Renal cortex interstitium (tissue), 11 donors: ENCODE measurements at regions not wholly inside any gene's neighbourhood (a gene's known extent, or its start where the extent isn't known, plus 50 kb on each side); places are given as distances from the start of the nearest gene placed in this dataset.
"Not testable (repeated sequence)": the region's sequence is repeated elsewhere in the genome, so short reads cannot be mapped to it uniquely, and the experiment has no call there.

Experiments used
- DNase-seq, 11 donors: peaks; one replicate each; pipeline ENCODE4 v3.0.0-alpha.2; 2013; ENCODE audit warnings: low read depth in 9 of 11, low spot score in 4 of 11; ENCODE audit errors: extremely low read depth in 1 of 11

GRCh38 chr4:42281324-42282020 is 115.8 kb upstream of the SHISA3 start:
- DNase-seq = no peak

GRCh38 chr4:42282081-42282901 is 115.0 kb upstream of the SHISA3 start:
- DNase-seq = peak; percentile 62 to 89 (median 83)

GRCh38 chr4:42284030-42284429 is 113.3 kb upstream of the SHISA3 start:
- DNase-seq = no peak

GRCh38 chr4:42288876-42289275 is 108.4 kb upstream of the SHISA3 start:
- DNase-seq = not testable (repeated sequence)

GRCh38 chr4:42292192-42292591 is 105.1 kb upstream of the SHISA3 start:
- DNase-seq = not testable (repeated sequence)

GRCh38 chr4:42293967-42294813 is 103.1 kb upstream of the SHISA3 start:
- DNase-seq = no peak

- DNase-seq = no peak
Observed at GRCh38 chr4:42296196-42296595, 101.1 kb upstream of the SHISA3 start.

GRCh38 chr4:42302348-42302747 is 94.9 kb upstream of the SHISA3 start:
- no peak for DNase-seq

GRCh38 chr4:42306221-42307109 is 90.8 kb upstream of the SHISA3 start:
- no peak for DNase-seq

- no peak for DNase-seq
Observed at GRCh38 chr4:42308247-42308646, 89.0 kb upstream of the SHISA3 start.

- DNase-seq = no peak
Observed at GRCh38 chr4:42309361-42310260, 87.7 kb upstream of the SHISA3 start.

- DNase-seq = no peak
Observed at GRCh38 chr4:42310358-42310757, 86.9 kb upstream of the SHISA3 start.

- DNase-seq = no peak
Observed at GRCh38 chr4:42310806-42311205, 86.5 kb upstream of the SHISA3 start.

- no peak for DNase-seq
Observed at GRCh38 chr4:42311591-42311990, 85.7 kb upstream of the SHISA3 start.

GRCh38 chr4:42313420-42313819 is 83.9 kb upstream of the SHISA3 start:
- not testable (repeated sequence) for DNase-seq

GRCh38 chr4:42313872-42314271 is 83.4 kb upstream of the SHISA3 start:
- no peak for DNase-seq

GRCh38 chr4:42315231-42315630 is 82.1 kb upstream of the SHISA3 start:
- no peak for DNase-seq
